ENCODE measurements at regions not wholly inside any gene's neighbourhood (a gene's known extent, or its start where the extent isn't known, plus 50 kb on each side); places are given as distances from the start of the nearest gene placed in this dataset.
A peak's percentile ranks its signal among the peaks of the same experiment; 100 is the strongest.
"Not testable (repeated sequence)": the region's sequence is repeated elsewhere in the genome, so short reads cannot be mapped to it uniquely, and the experiment has no call there.

GRCh38 chr1:87428367-87428766 lies 99.7 kb downstream of the LMO4 start:
- H3K9me3 ChIP-seq (replicated peaks) = no peaks in the 10 kb centered on the region
- no peaks in the 10 kb centered on the region for H3K4me1 ChIP-seq
- H3K27ac ChIP-seq = no peak overlapping the region
- no peaks in the 10 kb centered on the region for H3K36me3 ChIP-seq
- H3K27me3 ChIP-seq = no peaks in the 10 kb centered on the region
- DNase-seq = no peak
- no peak overlapping the region for H3K4me3 ChIP-seq

DNA sequence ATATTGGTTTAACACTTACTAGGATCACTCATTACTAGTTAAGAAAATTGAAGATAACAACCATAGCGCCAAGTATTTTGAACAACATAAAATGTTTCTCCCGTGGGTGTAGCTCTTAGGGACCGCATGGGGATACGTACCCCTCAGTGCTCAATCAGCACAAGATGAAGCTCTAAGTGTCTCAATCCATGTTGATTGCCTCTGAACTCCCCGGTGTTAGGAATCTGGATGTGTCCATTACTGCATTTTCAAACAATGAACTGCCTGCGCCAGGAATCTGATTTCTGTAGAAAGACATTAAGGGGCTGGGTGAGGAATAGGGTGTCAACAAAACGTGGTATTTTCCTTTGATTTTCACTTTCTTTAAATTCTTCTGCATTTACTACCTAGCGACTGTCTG lies 100.2 kb downstream of the LMO4 start:
- Histone ChIP-seq H3K36me3 (no peaks in the 10 kb centered on the region), H3K4me1 (no peaks in the 10 kb centered on the region), H3K27ac (no peak overlapping the region), H3K9me3 (replicated peaks) (no peaks in the 10 kb centered on the region), H3K4me3 (no peak overlapping the region), H3K27me3 (no peaks in the 10 kb centered on the region)
- DNase-seq = no peak

DNA sequence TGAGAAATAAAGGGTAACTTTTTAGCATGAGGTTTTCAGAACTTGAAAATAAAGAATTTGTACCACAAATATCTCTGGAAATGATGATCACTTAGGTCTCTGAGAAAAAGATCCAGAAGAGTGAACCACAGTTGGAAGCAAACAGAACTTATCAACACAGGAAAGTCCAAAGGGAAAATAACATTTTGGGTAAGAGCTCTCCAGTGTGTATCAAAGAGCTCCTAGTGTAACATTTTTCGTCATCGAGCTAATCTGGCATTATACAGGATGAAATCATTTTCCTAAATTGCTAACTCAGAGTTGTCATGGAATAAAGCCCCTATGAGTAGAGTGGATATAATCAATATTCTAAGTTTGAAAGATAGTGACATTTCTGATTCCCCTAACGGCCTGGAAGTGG lies 104.0 kb downstream of the LMO4 start:
- Histone ChIP-seq H3K36me3 (no peaks in the 10 kb centered on the region), H3K9me3 (replicated peaks) (no peaks in the 10 kb centered on the region)

GRCh38 chr1:87433101-87433500 lies 104.4 kb downstream of the LMO4 start:
- not testable (repeated sequence) for DNase-seq; H3K27me3 ChIP-seq; H3K9me3 ChIP-seq (replicated peaks)

More for the DNA sequence above, 104.0 kb downstream of the LMO4 start:
- DNase-seq = no peak
- H3K4me1 ChIP-seq = no peaks in the 10 kb centered on the region
- H3K27me3 ChIP-seq = no peaks in the 10 kb centered on the region
- H3K4me3 ChIP-seq = no peak overlapping the region
- no peak overlapping the region for H3K27ac ChIP-seq

GRCh38 chr1:87435484-87435883 lies 106.8 kb downstream of the LMO4 start:
- DNase-seq = no peak
- no peak overlapping the region for H3K27ac ChIP-seq
- H3K9me3 ChIP-seq (replicated peaks) = no peaks in the 10 kb centered on the region
- no peaks in the 10 kb centered on the region for H3K27me3 ChIP-seq
- H3K4me1 ChIP-seq = no peaks in the 10 kb centered on the region
- no peak overlapping the region for H3K4me3 ChIP-seq
- no peaks in the 10 kb centered on the region for H3K36me3 ChIP-seq

More at GRCh38 chr1:87433101-87433500, 104.4 kb downstream of the LMO4 start:
- not testable (repeated sequence) for H3K36me3 ChIP-seq, H3K4me3 ChIP-seq, H3K27ac ChIP-seq, H3K4me1 ChIP-seq

- H3K4me3 ChIP-seq; H3K4me1 ChIP-seq; H3K27me3 ChIP-seq; H3K27ac ChIP-seq; H3K9me3 ChIP-seq (replicated peaks); DNase-seq; H3K36me3 ChIP-seq: not testable (repeated sequence)
Measured at GRCh38 chr1:87436115-87436514, 107.4 kb downstream of the LMO4 start.

GRCh38 chr1:87436534-87436933 lies 107.9 kb downstream of the LMO4 start:
- no peak for DNase-seq
- no peak overlapping the region for H3K27ac ChIP-seq
- no peak overlapping the region for H3K4me3 ChIP-seq
- no peaks in the 10 kb centered on the region for H3K4me1 ChIP-seq
- no peaks in the 10 kb centered on the region for H3K9me3 ChIP-seq (replicated peaks)
- no peaks in the 10 kb centered on the region for H3K36me3 ChIP-seq
- H3K27me3 ChIP-seq = no peaks in the 10 kb centered on the region

DNA sequence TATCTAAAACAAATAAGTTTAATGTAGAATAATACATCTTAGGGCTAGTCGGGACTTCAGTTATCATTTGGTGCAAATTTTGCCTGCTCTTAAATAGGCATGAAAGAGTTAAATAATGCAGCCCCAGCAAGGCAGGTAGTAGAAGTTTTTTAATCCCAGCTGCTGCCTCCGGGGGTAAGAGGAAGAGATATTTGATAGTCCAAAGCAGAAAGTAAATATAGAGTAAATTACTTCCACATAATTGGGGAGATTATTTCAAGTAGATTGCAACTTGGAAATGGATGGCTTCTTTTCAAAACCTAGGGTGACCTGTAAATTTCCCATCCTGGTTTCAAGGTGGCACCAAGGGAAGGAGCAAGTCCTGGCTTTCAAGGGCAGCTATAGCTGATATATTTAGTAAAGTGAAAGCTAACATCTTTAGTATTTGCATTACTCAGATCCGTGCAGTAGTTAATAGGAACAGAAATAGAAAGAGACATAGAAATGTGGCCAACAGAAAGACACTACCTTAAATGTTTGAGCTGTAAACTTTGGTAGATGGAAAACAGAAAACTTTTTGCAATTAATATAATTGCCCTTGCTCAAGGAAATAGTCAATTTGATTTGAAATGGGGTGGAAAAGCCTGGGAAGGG lies 109.1 kb downstream of the LMO4 start:
- peak in 1 of 2 experiments; percentile 9 for DNase-seq

DNA sequence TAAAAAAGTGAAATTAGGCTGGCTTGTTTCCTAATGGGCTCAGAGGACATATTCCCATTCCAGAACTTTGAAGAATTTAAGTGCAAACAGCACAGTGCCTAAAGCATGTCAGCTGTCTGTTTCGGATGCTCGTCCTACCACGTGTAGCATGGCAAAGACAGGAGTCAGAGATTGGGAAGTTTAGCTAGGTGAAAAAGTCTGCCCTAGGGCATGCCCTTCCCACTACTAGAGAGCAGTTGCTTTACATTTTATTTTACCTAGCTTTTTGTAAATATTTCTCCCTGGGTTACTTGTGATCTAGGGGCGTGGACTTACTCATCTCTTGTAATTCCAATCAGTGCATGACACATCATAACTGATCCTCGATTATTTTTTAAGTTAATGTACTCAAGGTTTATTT lies 111.1 kb downstream of the LMO4 start:
- Histone ChIP-seq H3K4me1 (no peaks in the 10 kb centered on the region), H3K9me3 (replicated peaks) (no peaks in the 10 kb centered on the region), H3K4me3 (no peak overlapping the region), H3K27ac (no peak overlapping the region), H3K27me3 (no peaks in the 10 kb centered on the region), H3K36me3 (no peaks in the 10 kb centered on the region)
- no peak for DNase-seq

More for the DNA sequence above, 109.1 kb downstream of the LMO4 start:
- H3K4me1 ChIP-seq = no peaks in the 10 kb centered on the region
- H3K9me3 ChIP-seq (replicated peaks) = no peaks in the 10 kb centered on the region
- H3K27ac ChIP-seq = no peak overlapping the region
- no peaks in the 10 kb centered on the region for H3K27me3 ChIP-seq
- no peak overlapping the region for H3K4me3 ChIP-seq
- no peaks in the 10 kb centered on the region for H3K36me3 ChIP-seq

- no peak overlapping the region for H3K27ac ChIP-seq
- peak in 1 of 2 experiments; percentile 20 for DNase-seq
- H3K36me3 ChIP-seq = no peaks in the 10 kb centered on the region
- no peaks in the 10 kb centered on the region for H3K27me3 ChIP-seq
- no peak overlapping the region for H3K4me3 ChIP-seq
- H3K4me1 ChIP-seq = no peaks in the 10 kb centered on the region
- H3K9me3 ChIP-seq (replicated peaks) = no peaks in the 10 kb centered on the region
Measured at GRCh38 chr1:87449348-87449963, 120.8 kb downstream of the LMO4 start.

- H3K36me3 ChIP-seq = no peaks in the 10 kb centered on the region
- no peaks in the 10 kb centered on the region for H3K27me3 ChIP-seq
- no peak overlapping the region for H3K4me3 ChIP-seq
- H3K9me3 ChIP-seq (replicated peaks) = no peaks in the 10 kb centered on the region
- no peak overlapping the region for H3K27ac ChIP-seq
- H3K4me1 ChIP-seq = no peaks in the 10 kb centered on the region
- no peak for DNase-seq
Measured at GRCh38 chr1:87450136-87450535, 121.5 kb downstream of the LMO4 start.

DNA sequence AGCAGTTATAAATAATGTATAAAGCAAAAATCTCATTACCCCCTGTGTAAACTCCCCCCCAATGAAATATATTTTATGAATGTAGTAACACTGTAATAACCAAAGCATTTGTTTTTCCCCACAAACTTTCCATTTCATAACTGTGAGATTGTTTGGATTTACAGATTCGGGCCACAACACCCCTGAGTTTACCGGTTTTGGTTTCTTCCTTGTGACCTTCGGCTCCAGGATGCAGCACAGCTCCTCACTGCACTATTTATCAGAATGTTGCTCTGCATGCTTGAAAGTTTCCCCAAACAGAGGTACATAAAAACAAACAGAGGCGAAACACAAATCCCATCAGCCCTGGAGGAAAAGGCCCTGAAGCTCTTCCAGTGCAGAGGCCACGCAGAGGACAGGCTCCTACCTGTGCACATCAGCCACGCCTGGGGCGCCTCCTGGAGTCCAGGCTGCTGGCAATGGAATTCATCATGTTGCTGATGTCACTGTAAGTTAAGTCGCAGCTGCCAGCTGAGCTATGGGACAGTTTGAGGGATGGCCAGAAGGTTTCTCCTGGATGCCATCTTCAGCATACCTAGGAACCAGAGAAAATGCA lies 122.0 kb downstream of the LMO4 start:
- Histone ChIP-seq H3K27me3 (no peaks in the 10 kb centered on the region), H3K27ac (no peak overlapping the region), H3K4me1 (no peaks in the 10 kb centered on the region), H3K4me3 (no peak overlapping the region), H3K9me3 (replicated peaks) (no peaks in the 10 kb centered on the region), H3K36me3 (no peaks in the 10 kb centered on the region)
- no peak for DNase-seq

DNA sequence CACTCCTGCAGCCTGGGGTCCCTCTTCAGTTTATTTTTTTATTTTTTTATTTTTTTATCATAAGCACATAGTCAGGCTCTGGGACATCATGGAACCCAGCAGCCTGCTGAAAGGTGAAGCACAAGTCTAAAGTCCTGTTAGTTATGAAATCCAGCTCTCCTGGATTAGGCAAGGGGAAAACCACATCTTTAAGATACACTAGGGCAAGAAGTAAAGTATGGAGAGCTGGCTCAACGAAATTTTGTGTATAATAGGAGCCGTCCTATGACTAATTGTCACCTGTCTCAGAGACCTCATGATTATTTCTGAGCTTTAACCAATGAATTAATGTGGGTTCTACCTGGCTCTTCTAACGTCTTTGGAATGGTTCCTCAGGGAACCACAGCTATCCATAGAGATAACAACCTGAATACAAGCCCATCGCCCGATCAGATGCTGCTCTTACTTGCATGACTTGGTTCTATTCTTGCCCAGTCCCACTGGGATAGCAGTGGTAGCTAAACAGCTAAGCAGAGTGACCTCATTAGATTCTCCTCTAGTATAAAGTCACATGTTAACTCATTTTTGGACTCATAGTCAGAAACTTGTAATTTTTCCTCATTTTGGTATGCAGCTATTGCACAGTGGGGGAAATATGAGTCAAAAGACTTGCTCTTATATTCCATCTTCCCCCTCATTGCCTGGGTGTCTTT lies 122.7 kb downstream of the LMO4 start:
- no peaks in the 10 kb centered on the region for H3K4me1 ChIP-seq
- no peak overlapping the region for H3K27ac ChIP-seq
- H3K4me3 ChIP-seq = no peak overlapping the region
- no peak for DNase-seq
- H3K9me3 ChIP-seq (replicated peaks) = no peaks in the 10 kb centered on the region
- H3K36me3 ChIP-seq = no peaks in the 10 kb centered on the region
- no peaks in the 10 kb centered on the region for H3K27me3 ChIP-seq

GRCh38 chr1:87452648-87453047 lies 124.0 kb downstream of the LMO4 start:
- no peak for DNase-seq

DNA sequence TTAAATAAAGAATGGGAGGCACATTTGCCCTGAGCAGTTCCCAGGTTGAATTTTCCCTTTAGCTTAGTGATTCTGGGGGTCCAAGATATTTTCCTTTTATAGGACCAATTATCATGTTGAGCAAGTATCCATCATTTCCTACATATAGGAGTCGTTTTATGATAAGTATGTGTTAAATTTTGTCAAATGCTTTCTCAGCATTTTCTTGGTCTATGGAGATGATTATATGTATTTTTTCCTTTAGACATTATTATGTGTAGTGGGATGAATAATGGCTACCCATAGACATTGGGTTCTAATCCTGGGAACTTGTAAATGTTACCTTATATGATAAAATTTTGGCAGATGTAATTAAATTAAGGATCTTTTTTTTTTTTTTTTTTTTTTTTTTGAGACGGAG lies 128.7 kb downstream of the LMO4 start:
- DNase-seq = no peak
- H3K27me3 ChIP-seq = no peaks in the 10 kb centered on the region
- H3K4me1 ChIP-seq = no peaks in the 10 kb centered on the region
- no peaks in the 10 kb centered on the region for H3K9me3 ChIP-seq (replicated peaks)
- H3K27ac ChIP-seq = no peak overlapping the region
- H3K4me3 ChIP-seq = no peak overlapping the region
- H3K36me3 ChIP-seq = no peaks in the 10 kb centered on the region

More at GRCh38 chr1:87452648-87453047, 124.0 kb downstream of the LMO4 start:
- H3K36me3 ChIP-seq = no peaks in the 10 kb centered on the region
- no peaks in the 10 kb centered on the region for H3K9me3 ChIP-seq (replicated peaks)
- H3K4me3 ChIP-seq = no peak overlapping the region
- H3K27me3 ChIP-seq = no peaks in the 10 kb centered on the region
- no peaks in the 10 kb centered on the region for H3K4me1 ChIP-seq
- H3K27ac ChIP-seq = no peak overlapping the region

Measured in SJCRH30 (cell line).